SH-SY5Y (cell line): ENCODE measurements at regions not wholly inside any gene's neighbourhood (a gene's known extent, or its start where the extent isn't known, plus 50 kb on each side); places are given as distances from the start of the nearest gene placed in this dataset.

ENCODE experiments used
- GATA2 ChIP-seq: IDR thresholded peaks from 2 replicates; pipeline ENCODE4 v1.6.1; 2011; ENCODE audit warnings: mild to moderate bottlenecking, low read depth, low read length
- GATA3 ChIP-seq: IDR thresholded peaks from 2 replicates; pipeline ENCODE4 v1.6.1; 2011; ENCODE audit warnings: low read depth, mild to moderate bottlenecking, low read length, moderate library complexity

- no peak for TF ChIP-seq GATA3
- no peak for TF ChIP-seq GATA2
These were observed 162.6 kb downstream of the ETNK1 start for GRCh38 chr12:22787557-22787956.
